SKM-1 treated with dmso at 0.1 percent for 144 hours (cell line): ENCODE measurements at regions not wholly inside any gene's neighbourhood (a gene's known extent, or its start where the extent isn't known, plus 50 kb on each side); places are given as distances from the start of the nearest gene placed in this dataset.
"Not testable (repeated sequence)": the region's sequence is repeated elsewhere in the genome, so short reads cannot be mapped to it uniquely, and the experiment has no call there.

Experiments used
- DNase-seq: peaks from one replicate; lab custom pipeline; 2025; ENCODE audit not compliant: unreplicated experiment; lab: John Stamatoyannopoulos, UW

GRCh38 chr2:67567886-67568285 is 170.8 kb downstream of the ETAA1 start:
- DNase-seq: no peak

- no peak for DNase-seq
These were observed 173.5 kb downstream of the ETAA1 start for GRCh38 chr2:67570611-67571010.

DNA sequence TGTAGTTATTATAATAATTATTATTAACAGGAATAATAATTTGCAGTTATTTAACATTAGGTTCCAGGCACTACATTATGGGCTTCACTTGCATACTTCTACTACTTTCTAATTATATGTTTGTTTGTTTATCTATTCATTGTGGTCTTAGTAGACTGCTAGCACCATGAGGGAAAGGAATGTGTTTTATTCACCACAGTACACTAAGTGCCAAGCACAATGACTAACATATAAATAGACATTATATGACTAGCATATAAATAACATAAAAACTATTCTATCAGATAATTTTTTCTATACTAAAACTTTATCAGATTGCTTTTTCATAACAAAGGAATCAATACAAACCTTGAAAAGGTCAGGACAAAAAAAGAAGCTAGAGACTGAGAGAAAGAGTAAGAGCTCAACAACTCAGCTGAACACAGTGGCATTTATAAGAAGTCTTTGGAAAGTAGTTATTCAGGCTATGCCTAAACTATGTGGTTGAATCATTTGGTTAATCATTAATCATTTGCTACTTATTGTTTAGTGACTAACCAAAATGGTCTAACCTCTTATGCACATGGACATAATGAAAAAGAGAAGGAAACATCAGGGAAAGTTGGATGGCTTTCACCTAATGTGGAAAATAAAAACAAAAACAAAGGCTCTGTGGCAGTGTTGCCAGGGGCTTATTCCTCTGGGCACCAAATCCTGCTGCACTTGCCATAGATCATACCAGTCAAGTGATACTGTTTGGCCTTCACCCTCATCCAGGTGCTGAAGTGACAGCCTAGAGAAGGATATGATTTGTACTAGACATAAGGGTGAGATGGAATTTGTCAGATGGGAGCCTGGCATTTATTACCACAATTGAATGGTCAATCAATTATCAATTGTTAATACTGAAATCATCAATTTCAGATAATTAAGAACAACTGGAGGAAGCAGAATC is 174.9 kb downstream of the ETAA1 start:
- DNase-seq: no peak

- DNase-seq: no peak
These were observed 175.7 kb downstream of the ETAA1 start for GRCh38 chr2:67572721-67573435.

DNA sequence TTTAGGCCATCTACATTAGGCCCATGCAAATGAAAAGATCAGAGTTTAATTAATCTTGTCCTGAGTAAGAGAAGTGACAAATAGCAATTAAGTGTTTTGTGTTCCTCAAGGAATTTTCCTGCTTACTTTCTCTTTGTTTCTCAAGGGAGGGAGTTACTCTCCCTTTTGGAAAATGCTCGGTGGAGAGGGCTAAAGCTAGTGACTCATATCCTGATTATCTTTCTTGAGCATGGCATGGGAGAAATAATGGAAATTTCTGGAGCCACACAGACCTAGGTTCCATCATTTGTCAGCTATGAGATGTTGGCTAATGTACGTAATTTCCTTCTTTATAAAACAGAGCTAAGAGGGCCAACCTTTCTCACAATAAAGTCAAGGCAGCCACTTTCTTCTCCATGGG is 177.1 kb downstream of the ETAA1 start:
- no peak for DNase-seq

DNA sequence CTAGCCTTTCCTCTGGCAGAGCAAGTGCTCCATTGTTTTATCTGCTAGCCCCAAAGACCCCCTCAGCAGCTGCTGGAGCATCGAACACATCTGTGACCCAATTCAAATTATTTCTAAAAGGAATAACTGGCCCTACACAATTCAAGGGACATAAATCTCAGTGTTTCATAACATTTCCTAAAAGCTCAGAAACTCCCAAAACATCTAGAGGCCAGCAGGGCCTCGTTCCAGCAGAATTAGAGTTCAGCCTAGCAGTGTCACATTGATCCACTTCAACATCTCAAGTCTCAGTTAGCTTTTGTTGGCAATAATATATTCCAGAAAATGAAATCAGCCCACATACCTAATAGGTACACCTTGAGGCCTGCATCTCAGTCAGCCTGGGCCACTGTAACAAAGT is 179.1 kb downstream of the ETAA1 start:
- DNase-seq: no peak

- no peak for DNase-seq
These were observed 179.9 kb downstream of the ETAA1 start for GRCh38 chr2:67576991-67577390.

DNA sequence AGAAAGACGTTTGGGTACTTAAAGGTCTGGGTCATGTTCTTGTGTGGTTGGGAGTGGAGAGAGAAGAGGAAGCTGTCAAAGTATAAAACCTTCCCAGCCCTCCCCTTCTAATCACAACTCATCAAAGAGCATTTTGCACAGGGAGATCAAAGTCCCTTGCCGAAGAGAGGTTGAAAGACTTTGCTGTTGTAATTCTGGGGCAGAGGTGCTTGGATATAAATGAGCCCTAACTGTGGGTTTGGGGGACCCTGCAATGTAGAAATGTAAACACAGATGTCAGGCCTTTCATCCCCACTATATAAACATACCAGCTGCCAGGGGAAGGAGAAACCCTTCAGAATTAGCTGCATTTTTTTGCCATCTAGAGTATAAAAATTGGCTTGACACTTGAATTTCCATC is 182.1 kb downstream of the ETAA1 start:
- DNase-seq: no peak

GRCh38 chr2:67579806-67580205 is 182.7 kb downstream of the ETAA1 start:
- no peak for DNase-seq

- no peak for DNase-seq
These were observed 184.6 kb downstream of the ETAA1 start for GRCh38 chr2:67581751-67582150.

GRCh38 chr2:67583185-67583584 is 186.1 kb downstream of the ETAA1 start:
- DNase-seq: no peak

GRCh38 chr2:67585400-67585799 is 188.3 kb downstream of the ETAA1 start:
- DNase-seq: no peak

DNA sequence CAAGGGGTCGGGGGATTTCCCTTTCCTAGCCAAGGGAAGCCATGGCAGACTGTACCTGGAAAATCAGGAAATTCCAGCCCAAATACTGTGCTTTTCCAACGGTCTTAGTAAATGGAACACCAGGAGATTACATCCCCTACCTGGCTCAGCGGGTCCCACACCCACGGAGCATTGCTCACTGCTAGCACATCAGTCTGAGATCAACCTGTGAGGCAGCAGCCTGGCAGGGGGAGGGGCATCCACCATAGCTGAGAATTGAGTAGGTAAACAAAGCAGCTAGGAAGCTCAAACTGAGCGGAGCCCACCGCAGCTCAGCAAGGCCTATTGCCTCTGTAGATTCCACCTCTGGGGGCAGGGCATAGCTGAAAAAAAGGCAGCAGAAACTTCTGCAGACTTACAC is 192.0 kb downstream of the ETAA1 start:
- DNase-seq: not testable (repeated sequence)

GRCh38 chr2:67594522-67594921 is 197.4 kb downstream of the ETAA1 start:
- DNase-seq: not testable (repeated sequence)

- DNase-seq: no peak
These were observed 199.7 kb downstream of the ETAA1 start for GRCh38 chr2:67596871-67597270.

DNA sequence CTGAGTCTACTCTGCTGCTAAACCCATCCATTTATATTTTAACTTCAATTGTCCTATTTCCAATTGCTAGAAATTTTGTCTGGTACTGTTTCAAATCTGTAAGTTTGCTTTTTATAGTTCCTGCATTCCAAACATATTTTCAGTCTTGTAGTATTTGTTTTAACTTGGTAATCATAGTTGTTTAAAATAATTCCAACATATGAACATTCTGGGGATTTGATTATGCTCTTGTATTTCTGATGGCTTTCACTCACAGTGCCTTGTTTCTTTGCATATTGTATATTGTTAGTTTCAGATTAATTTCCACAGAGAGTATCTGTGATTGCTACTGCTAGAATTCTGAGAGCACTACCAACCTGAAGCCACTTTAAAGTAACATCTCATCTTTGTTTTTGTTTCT is 202.4 kb downstream of the ETAA1 start:
- DNase-seq: no peak

GRCh38 chr2:67600222-67600871 is 203.2 kb downstream of the ETAA1 start:
- no peak for DNase-seq

GRCh38 chr2:67600946-67601345 is 203.8 kb downstream of the ETAA1 start:
- DNase-seq: no peak

DNA sequence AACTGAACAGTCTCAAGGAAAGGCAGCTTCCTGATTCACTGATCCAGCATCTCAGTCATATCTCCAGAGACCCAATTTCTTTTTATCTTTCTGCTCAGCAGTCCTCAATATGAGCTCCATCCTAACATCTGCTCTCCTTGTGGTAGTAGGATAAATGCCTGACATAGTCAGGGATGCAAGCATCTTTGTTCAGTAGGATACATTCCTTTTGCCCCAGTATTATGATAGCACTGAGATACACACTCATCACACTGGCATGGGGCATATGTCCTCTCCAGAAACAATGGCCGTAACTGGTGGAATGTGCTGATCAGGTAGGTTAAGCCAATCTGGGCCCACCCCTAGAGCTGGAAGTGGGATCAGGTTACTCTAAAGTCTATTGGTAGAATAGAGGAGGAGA is 207.2 kb downstream of the ETAA1 start:
- no peak for DNase-seq

DNA sequence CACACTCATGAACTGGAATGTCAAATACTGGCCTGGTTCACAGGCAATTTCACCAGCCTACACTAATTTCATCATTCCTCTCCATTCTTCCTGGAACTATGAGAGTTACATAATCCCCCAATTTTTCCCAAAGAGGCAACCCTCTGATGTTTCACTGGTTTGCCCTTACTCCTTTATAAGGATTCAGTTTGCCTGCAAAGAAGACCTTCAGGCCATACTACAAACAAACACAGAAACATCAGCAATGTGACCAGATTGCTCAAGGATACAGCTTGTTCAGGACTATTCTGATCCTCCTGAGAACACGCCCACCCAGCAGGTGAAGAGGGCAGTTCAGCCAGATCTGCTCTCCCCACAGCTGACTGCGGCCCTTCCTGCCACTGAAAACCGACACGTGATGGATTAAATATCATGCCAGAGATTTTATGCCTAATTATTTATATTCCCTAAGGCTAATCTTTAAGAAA is 215.5 kb downstream of the ETAA1 start:
- DNase-seq: no peak

- DNase-seq: no peak
These were observed 216.1 kb downstream of the ETAA1 start for GRCh38 chr2:67613227-67613626.

DNA sequence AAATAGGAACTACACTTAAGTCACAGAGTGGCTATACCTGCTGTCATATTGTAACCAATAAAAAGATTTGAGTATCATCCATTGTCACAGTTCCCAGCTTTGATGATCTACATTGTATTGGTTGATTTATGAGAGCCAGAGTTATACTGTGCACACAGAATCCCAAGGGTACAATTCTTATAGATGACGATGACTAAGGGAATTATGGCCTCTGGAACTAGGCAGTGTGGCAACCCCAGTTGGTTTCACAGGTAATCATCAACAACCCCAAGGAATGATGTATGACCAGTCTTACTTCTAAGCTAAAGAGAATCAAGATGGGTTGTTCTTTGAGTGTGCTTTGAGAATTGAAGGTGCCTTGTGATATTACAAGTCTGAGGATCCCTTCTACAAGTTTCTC is 217.3 kb downstream of the ETAA1 start:
- no peak for DNase-seq
